Central memory CD4-positive, alpha-beta T cell (primary cell): ENCODE measurements at regions not wholly inside any gene's neighbourhood (a gene's known extent, or its start where the extent isn't known, plus 50 kb on each side); places are given as distances from the start of the nearest gene placed in this dataset.

Experiments
- DNase-seq: peaks from one replicate; pipeline ENCODE4 v3.0.0; 2022

DNA sequence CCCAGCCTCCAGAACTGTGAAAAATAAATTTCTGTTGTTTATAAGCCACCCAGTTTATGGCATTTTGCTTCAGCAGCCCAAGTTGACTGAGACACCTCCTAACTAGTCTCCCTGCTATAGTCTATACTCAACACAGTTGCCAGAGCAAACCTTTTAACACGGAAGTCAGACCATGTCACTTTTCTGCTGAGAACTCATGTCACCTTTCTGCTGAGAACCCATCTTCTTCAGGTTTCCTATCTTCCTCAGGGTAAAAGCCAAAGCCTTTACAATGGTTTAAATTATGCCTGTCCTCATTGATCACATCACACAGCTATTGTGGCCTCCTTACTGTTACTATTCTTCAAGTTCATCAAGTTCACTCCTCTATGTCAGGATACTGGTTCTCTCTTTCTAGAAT lies 74.3 kb upstream of the SOX6 start:
- DNase-seq: no peak

DNA sequence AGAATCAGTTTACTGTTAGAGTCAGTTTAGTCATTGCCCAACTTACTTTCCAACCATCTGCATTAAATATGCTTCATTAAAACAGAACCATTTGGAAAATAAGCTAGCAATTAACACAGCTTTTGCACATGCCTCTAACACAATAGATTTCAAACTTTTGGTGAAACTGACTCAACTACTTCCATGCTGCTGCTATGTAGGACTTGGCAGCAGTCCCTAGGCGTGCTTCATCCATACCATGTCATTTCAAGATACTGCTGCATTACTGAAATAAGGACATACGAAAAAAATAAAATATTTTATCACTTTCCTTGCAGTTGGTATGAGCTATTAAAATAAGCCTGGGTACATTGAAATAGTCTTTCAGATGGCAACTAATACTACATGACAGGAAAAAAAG lies 65.5 kb upstream of the SOX6 start:
- no peak for DNase-seq

DNA sequence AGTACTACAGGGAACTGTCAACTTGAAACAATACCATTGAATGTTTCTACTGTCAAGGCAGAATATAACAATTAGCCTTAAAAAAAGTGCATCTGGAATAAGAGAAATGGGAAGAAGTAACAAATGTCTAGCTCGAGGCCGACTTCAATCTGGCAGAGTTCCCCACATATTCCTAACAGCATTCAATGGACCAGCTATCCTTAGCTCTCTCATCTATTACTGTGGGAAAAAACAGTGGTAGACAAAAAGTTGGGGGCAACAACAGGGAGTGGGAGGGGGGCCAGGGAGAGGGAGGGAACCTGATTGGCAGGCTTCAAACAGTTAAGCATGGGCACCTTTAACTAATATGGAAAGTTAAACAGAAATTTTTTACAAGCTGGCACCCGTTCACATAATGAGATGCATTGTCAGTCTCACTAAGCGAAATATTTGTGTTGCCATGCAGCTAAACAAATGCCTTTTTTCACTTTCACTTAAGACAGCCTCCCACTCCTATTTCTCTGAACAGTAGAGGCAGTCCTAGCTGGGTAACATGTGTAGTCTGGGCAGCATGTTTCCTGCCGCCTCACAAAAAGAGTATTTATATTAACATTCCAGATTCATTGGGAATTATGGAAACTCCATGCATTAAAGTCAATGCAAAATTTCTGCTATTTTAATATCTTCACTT lies 62.2 kb upstream of the SOX6 start:
- DNase-seq: no peak

DNA sequence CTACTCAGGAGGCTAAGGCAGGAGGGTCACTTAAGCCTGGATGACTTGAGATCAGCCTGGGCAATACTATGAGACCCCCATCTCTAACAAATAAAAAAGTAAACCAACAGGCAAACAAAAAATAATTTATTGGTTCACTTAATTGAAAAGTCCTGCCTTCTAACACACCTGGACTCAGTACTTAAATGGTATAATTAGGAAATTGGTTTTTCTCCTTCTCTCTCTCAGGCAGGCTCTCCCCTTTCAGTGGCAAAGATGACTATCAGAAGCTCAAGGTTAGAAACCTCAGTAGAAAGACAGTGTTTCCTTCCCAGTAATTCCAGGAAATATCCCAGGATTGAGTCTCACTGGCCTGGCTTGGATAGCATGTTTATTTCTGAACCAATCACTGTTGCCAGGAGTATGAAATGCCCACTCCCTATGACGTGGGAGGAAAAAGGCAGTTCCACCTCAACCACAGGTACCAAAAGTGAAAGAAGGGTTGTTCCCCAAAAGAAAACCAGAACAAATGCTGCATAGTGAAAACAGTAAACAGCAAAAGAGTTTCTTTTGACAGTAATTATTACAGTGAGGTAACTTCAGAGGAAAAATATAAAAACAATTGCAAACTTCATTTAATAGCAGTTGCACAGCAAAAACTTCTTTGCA lies 56.3 kb upstream of the SOX6 start:
- DNase-seq: no peak

DNA sequence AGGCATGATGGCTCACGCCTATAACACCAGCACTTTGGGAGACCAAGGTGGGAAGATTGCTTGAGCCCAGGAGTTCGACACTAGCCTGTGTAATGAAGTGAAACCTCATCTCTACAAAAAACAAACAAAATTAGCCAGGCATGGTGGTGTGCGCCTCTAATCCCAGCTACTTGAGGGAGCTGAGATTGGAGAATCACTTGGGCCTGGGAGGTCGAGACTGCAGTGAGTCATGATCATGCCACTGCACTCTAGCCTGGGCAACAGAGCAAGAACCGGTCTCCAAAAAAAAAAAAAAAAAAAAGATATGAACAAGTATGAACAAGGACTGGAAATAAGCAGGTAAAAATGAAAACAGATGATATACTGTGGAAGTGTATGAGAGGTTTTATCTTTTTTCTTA lies 54.1 kb upstream of the SOX6 start:
- no peak for DNase-seq

DNA sequence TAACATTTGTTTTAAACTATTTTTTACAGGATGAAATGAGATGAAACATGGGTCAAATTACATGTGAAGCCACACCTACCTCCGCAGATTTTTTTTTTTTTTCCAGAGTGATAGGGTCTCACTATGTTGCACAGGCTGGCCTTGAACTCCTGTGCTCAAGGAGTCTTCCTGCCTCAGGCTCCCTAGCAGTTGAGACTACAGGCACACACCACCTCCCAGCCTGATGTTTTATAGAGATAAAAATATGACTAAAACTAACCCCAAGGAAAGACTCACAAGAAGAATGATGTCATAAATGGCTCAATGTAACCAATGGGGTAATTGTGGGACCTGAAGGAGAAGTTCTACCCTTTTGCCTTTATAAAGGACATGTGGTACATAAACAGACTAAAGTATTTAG lies 52.3 kb upstream of the SOX6 start:
- DNase-seq: no peak

DNA sequence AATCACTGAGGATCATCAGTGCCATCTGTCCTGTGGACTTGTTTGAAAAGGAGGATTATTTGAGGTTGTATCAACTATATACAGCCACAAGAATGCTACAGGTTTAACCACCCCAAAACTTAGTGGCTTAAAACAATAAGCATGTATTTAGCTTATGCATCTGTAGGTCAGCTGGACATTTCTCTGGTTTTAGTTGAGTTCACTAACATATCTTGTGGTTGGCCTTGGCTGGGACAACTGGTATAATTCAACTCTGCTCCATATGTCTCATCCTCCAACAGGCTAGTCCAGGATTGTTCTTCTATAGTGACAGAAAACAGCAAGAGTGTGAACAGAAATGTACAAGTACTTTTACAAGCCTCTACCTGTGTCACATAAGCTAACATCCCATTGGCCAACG lies 49.9 kb upstream of the SOX6 start:
- no peak for DNase-seq
